ENCODE measurements at regions not wholly inside any gene's neighbourhood (a gene's known extent, or its start where the extent isn't known, plus 50 kb on each side); places are given as distances from the start of the nearest gene placed in this dataset.

DNA sequence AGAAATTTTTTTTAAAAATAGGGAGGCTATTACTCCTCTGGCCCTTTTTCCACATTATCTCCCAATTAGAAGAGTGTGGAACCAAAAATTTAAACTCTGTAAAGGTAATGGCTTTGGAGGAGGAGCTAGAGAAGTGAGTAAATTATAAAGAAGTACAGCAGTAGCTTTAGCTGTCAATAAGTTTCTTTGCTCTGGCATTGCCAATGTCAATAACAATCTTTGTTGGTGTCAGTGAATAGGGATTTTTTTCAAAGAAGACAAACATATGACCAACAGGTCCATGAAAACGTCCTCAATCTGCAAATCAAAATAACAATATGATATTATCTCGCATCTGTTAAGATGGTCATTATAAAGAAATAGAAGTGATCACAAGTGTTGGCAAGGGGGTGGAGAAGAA is 227.1 kb upstream of the MBL2 start:
- DNase-seq (ENCODE audit: low spot score) = no peak

DNA sequence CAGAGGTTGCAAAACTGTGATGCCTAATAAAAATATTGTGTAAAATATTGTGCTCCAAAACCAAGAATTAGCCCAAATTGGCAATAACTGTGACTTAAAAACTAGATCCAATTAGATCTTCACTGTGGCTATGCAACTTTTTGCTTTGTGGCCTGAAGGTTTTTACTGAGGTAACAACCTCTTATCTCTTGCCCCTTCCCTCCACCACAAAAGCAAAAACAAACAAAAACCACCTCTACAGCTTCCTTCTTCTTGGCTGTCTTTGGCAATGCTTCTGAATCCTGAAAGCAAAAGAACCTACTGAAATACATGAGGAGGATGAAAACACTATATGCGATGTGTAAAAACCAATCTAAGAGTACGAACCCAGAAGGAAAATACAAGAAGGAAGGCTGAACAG is 226.7 kb upstream of the MBL2 start:
- no peak for DNase-seq (ENCODE audit: low spot score)

DNA sequence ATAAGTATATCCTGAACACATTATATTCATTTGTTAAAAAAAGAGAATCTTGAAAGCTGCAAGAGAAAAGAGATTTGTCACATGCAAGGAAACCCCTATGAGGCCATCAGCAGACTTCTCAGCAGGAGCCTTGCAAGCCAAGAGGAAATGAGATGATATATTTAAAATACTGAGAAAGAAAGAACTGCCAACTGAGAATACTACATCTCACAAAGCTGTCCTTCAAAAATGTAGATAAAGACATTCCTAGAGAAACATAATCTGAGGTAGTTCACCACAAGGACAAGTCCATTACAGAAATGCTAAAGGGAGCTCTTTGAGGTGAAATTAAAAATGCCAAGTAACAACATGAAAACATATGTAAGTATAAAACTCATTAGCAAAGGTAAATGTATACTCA is 224.4 kb upstream of the MBL2 start:
- no peak for DNase-seq (ENCODE audit: low spot score)

DNA sequence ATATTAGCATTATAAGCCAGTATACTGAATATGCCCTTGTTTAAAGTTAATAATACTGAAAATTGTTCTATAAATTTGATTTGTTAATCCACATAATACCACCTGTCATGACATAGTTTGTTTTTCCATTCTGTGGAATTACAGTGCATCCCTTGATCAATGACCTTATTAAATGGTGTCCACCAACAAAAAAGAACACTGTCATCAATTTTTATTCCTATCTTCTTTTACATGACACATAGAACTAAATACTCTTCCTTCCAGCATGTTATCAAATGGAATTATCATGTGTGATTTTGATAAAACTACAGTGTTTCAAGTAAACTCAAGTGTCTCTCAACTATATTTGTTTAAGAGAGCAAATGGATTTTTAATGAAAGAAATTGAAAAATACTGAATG is 221.8 kb upstream of the MBL2 start:
- no peak for DNase-seq (ENCODE audit: low spot score)

DNA sequence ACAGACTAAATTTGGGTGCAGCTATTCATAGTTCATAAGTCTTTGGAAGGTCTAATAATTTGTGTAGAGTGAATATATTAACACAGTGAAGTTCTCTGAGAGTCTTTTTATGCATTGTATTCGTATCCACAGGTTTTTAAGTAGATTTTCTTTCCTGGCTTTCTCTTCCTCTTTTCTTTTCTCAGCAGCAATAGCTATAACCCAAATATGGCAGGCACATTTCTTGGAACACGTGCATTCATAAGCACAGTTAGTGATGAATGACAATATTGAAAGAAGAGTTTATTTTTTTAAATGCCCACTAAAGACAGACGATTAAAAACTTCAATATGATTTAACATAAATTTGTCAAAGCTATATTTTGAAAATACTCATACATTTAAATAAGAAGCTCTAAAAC is 220.5 kb upstream of the MBL2 start:
- no peak for DNase-seq (ENCODE audit: low spot score)

DNA sequence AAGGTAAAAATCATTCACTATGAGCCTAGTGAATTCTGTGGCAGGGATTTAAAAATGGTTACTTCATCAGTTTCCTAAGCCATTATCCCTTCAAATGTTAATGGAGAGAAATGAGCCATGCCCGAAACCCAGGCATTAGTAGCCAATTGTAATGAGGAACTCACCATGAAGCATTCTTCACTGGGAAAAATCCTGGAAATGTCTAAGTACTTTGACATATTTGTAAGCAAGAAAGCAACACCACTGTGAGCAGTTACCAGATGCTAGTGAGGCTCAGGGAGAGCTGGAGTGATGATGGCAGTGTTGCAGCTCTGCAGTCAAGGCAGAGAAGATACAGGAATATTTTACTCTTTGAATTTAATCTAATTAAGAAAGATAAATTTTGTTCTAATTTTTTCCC is 220.0 kb upstream of the MBL2 start:
- no peak for DNase-seq (ENCODE audit: low spot score)

DNA sequence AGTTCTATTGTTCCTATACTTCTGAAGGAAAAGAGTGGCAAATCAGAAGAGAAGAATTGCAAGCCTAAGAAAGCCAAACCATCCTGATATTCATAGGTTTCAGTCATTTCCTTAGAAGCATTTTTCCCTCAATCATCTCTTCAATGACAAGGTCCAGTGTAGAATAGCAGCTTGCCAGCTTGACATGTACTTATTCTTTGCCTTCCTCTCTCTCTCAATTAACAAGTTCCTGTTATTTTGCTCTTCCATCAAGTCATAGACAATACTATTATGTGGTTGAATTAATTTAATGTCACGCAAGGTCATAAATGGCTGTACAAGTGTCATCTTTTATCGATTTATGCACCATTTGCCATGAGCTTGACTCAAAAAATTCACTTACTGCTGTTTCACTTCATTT is 216.3 kb upstream of the MBL2 start:
- no peak for DNase-seq (ENCODE audit: low spot score)

DNA sequence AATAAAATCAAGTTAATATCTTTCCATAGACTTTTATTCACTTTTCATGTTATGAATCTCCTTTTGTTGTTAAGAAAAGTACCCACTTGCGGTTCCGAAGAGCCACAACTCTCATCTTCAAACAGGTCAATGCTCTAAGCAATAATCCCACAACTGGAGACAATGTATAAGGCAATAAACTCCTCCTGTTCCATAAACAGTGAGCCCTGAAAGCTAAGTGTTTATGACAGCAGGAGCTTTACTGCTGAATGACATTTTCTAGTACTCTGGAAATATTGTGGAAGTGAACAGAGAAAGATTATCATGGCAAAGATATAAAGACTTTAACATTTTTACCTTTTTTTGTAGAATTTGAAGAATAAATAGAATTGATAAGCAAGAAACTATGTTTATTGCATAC is 213.5 kb upstream of the MBL2 start:
- DNase-seq (ENCODE audit: low spot score) = no peak

DNA sequence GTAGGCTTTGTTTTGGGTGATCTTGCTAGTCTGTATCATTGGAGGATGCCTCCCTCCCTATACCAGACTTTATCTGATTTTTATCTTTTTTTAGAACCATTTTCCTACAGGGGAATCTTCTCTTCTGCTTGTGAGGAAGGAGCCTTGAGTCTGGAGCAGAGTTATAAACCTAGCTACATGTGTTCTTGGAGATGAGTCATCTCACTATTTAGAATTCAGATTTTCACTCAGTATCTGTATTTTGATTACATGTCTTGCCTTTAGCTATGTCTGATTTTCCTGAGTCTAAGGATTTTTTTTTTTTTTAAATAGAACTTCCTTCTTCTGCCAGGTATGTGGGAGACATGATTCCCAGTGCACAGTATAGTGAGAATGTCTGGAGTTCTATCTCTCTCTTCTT is 211.6 kb upstream of the MBL2 start:
- no peak for DNase-seq (ENCODE audit: low spot score)

DNA sequence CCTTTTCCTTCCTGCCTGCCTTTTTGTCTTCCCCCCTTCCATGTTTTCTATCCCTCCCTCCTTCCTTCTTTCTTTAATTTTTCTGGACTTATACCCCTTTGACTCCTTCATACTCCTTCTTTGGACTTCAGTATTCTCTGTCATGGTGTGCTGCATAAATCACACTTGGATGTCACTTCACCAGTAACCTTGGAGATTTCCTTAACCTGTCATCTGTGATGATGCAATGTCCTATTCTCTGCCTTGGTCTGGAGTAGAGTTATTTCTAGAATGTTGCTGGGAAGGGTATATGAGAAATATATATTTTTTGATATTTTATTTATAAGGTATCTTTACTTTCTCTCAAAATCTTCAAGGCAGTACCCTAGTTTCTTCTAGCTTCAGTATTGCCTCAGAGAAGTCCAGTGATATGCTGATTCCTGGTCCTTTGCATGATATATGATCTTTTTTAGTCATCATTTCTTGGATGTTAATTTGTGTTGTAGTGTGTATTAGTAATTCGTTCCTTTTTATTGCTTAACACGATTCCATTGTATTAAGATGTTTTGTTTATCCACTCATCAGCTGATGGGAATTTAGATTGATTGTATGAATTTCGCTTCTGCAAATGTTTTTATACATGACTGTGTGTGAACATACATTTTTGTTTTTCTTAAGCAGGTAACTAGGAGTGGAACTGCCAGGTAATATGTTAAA is 206.9 kb upstream of the MBL2 start:
- DNase-seq (ENCODE audit: low spot score) = no peak

DNA sequence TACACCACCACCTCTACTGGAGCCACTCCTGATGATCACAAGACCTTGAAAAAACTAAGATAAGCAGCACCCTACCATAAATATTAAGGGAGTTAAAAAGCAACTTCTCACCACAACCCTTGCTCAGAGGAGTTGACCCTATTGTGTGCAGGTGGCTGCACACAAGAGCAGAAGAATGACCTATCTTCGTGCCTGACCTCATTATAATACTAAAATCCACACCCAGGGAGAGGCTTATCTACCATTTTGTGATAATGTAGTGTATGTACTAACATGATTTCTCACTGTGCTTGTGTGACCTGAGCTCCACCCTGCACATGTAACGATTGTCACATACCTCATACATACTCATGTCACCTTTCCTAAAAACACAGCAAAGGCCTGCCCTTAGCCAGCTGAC is 205.0 kb upstream of the MBL2 start:
- DNase-seq (ENCODE audit: low spot score) = no peak

DNA sequence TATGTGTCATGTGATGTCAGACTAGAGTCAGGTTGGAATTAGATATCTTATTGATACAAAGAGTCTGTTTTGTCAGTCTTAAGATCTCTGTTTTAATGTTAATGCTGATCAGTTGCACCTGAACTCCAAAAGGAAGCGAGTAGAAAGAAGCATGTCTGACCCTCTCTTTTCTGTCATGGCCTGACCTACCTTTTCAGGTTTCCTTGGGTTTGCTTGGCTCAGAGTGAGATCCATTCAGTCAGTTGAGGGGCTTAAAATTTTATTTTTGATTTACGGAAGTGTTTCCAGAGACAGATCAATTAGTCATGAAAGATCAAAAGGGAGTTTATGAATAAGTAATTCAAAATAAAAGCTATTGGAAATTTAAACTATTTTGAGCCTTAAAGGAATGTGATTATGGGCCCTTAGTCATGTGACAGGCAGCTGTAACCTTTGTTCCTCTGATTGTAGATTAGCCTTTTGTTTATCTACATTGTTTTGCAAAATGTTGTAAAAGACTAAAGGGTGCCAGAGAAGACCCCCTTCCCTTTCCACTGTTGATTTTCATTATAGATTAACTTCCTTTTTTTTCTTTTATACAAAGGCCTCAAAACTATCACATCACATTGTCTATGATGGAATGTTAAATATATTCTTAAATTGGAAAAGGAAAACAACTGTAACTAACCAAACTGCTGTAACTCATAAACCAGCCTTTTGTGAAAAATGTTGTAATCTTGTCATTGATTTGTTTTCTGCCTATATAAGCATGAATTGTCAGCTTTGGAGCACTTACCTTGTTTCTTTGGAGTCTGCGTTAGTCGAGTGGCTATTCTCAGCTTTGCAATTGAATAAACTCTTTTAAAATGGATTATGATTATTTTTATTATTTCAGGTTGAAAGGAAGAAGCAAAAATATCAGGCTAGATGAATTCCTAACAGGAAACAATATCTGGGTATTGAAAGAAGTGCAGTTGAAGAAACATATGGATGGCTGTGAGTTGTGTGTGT is 195.5 kb upstream of the MBL2 start:
- no peak for DNase-seq (ENCODE audit: low spot score)

DNA sequence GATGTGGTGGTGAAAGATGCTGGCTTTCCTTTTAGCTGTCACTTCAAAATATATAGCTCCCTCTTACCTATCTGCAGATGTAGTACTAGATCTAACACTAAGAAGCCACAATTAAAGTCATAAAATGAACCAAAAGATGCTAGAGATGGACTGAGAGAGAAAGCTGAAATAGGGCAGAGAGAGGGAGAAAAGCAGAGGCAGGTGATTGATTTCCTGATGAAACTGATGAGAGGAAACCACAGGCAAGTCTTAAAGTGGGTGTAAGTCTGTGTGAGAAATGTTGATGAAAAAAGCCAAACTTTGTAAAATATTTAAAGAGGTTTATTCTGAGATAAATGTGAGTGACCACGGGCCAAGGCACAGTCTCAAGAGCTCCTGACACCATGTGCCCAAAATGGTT is 194.3 kb upstream of the MBL2 start:
- DNase-seq (ENCODE audit: low spot score) = no peak

DNA sequence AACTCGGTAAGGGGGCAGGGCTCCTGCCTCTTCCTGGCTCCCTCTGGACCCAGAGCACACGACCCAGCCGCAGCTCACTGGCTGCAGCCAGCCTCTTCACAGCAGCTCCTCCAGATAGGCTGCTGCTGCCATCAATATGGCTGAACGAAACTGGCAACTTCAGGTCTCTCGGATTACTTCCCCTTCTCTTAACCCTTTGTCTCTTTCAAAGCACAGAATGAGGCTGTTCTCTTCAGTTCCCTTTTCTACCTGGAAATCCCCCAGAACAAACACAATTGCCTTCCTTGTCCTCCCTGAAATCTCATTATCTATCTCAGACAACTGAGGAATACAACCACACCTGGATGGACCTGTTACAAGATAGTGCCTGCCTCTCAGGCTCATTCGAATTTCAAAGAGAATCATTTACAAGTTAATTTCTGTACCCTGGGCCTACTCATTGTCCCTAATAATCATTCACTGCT is 193.4 kb upstream of the MBL2 start:
- no peak for DNase-seq (ENCODE audit: low spot score)

DNA sequence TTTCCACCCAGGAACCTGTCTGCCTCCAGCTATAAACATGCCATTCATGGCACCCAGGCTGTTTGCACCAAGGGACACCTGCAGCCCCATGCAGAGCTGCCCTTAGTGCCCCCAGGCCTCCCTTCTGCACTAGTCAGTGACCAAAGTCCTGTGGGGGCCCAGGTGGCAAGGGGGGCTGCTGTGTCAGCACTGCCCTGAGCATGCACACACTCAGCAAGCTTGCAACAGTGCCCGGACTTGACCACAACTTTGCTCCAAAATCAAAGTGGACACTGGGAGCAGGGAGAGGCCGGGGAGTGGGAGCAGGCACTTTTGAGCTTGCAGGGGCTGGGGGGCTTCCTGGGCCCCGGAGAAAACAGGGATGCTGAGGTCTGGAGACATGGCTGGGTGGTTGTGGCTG is 192.9 kb upstream of the MBL2 start:
- DNase-seq (ENCODE audit: low spot score) = no peak

DNA sequence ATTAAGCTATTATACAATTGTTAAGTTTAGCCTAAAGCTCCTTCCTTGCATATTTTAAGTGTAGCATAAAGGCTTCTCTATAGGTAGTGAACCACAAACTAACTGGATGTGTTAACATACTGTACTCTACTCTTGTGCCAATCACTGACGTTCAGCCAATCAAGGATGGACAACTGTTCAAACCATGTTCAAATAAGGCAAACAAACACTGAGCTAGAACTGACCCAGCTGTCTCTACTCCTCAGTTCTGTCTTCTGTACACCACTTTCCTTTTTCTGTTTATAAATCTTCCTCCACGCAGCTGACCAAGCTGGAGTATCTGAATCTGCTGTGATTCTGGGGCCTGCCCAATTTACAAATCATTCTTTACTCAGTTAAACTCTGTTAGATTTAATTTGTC is 188.7 kb upstream of the MBL2 start:
- DNase-seq (ENCODE audit: low spot score) = no peak

DNA sequence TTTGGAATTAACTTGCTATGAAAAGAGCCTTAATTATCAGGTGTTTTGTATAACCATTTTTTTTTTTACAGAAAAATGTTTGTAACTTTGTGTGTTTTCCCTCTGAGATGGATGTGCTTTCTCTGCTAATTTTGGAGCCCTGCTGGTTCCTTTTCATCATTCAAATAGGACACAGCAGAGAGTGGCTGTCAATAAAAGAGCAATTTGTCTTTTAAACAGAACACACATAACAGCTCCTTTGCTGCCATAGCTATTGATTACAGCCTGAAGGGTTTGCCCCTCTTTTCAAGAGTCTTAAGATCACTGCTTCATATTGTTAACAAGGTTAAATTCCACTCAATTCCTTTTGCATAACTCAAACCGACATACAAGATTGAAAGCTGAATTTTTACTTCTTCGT is 187.2 kb upstream of the MBL2 start:
- DNase-seq (ENCODE audit: low spot score) = no peak

DNA sequence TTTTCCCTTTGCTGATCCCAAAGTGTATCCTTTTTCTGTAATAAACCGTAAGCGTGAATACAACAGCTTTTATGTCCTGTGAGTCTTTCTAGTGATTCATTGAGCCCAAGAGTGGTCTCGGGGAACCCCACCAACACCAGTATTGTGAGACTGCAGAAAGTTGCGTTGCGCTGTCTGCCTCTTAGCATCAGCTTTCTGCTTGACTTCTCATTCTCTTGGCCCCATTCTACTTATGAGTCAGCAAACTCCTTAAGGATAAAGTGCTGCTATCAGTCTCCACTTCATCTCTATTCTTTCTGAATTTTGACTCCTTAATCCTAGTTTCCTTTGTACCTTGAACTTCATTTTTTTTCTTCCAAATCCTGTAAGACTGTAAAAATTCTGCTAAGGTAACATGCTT is 184.3 kb upstream of the MBL2 start:
- DNase-seq (ENCODE audit: low spot score) = no peak

DNA sequence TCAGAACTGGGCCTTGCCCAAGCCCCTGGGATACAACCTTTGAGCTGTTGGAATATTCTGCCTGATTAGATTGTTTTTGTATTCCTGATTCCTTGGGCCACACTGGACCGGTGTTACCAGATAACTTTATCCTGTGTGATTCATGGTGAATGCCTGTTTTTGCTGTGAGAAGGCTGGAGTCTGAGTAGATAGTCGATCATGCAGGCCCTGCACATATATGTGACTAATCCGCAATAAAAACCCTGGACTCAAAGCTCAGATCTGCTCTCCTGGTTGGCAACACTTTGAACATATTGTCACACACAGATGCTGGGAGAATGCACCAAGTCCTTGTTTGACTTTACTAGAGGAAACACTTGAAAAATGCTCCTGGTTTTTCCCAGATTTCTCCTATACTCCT is 183.9 kb upstream of the MBL2 start:
- no peak for DNase-seq (ENCODE audit: low spot score)

DNA sequence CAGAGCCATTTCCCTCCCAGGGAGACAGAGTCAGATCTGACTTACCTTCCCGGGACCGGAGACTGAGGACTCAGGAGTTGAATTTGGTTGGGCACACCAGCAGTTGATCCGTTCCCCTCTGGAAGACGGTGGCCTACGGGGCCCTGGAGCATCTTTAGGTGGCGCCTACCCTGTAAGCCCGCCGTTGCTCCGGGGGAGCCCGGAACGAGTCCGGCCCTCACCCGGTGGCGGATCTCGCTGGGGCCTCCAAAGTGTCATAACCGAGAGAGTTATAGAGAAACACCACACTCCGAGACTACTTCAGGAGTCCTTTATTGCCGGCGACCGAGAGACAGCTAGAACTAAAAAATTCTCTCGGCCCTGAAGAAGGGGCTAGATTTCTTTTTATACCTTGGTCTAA is 182.8 kb upstream of the MBL2 start:
- DNase-seq (ENCODE audit: low spot score) = no peak

DNA sequence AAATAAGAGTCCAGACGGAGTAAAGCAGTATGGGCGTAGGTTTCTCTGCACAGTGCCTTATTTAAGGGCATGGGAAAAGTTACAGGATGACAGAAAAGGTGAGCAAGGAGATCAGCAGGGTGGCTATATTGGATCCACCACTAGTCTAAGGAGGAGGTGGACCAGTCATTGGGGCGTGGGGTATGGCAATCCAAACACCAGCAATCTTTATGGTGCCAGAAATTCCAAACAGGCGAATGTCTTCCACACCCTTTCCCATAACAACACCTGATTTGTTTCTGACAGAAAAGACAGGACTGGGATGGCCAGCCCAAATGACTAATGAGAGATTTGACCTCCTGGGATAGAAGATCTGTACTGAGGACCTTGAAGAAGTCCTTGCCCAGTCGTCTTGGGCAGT is 181.8 kb upstream of the MBL2 start:
- no peak for DNase-seq (ENCODE audit: low spot score)

DNA sequence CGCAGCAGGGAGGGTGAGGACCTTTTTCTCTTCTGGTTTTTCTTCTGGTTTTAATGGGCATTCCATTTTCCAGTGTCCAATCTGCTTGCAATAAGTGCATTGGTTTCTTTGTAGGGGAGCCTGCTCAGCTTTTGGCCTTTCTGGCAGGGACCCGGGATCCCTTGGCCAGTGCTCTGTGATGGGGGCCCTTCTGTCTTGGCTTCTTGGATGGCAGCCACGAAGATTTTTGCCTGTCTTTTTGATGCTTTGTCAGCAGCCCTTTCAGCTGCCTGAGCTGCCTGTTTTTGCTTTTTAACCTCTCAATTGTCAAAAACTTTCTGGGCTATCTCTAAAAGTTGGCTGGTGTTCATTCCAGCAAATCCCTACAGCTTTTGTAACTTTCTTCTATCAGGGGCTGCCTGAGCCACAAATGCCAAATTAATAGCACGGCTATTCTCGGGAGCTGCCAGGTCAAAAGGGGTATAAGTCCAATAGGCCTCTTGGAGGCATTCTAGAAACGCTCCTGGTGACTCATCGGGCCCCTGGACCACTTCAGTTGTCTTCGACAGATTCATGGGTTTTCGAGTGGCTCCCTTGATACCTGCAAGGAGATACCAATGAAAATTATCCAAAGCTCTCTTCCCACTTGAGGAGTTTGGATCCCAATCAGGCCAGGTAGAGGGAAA is 179.9 kb upstream of the MBL2 start:
- no peak for DNase-seq (ENCODE audit: low spot score)

DNA sequence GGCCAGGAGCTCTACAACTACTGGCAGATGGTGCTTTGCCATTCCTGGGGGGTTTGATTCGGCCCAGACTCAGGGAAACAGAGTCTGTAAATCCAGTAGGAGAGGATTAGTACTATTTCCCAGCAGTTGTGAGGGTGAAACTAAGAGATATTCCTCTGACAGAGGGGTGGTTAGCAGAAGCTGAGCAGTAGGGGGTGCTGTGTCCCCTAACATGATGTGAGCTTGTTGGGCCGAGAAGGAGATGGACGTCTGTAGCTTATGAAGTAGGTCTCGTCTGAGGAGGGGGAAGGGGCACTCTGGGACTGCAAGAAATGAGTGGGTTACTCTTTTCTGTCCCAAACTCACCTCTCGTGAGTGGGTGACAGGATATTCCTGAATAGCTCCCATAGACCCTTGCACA is 179.2 kb upstream of the MBL2 start:
- peak; percentile 21 for DNase-seq (ENCODE audit: low spot score)
